ENCODE measurements at regions not wholly inside any gene's neighbourhood (a gene's known extent, or its start where the extent isn't known, plus 50 kb on each side); places are given as distances from the start of the nearest gene placed in this dataset.

DNA sequence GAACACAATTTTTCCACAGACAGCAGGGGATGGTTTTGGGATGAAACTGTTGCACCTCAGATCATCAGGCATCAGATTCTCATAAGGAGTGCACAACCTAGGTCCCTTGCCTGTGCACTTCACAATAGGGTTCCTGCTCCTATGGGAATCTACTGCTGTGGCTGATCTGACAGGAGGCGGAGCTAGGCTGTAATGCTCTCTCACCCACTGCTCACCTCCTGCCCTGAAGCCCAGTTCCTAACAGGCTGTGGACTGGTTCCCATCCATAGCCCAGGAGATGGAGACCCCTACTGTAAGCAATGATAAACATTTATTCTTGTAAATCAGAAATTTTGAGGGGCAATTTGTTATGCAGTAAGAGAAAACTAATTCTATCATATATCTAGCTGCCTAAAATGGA, 1234.7 kb downstream of the SLITRK1 start:
- BruUV-seq (replicated peaks) = no TSS peak
- ATAC-seq (ENCODE audit: low read depth) = no peak
- Histone ChIP-seq H4K8ac (ENCODE audit: low read depth in 2 of 2, low read length in 2 of 2) (no peak overlapping the region), H3K9me1 (ENCODE audit: insufficient read depth, low read length) (no peaks in the 10 kb centered on the region), H3K9me3 (ENCODE audit: control insufficient read depth, insufficient read depth, low read length) (no peaks in the 10 kb centered on the region), H2BK5ac (ENCODE audit: low read depth, low read length, poor library complexity, severe bottlenecking) (no peak overlapping the region), H3K36me3 (ENCODE audit: control insufficient read depth, insufficient read depth, low read length) (no peaks in the 10 kb centered on the region), H2BK20ac (ENCODE audit: low read depth, low read length) (no peak overlapping the region), H2AK5ac (ENCODE audit: low read depth, low read length) (no peak overlapping the region), H2AFZ (replicated peaks; ENCODE audit: low read length, poor library complexity) (no peak overlapping the region), H3K27ac (ENCODE audit: insufficient read depth, low read length) (no peak overlapping the region), H3K4me1 (ENCODE audit: control insufficient read depth, insufficient read depth, low read length) (no peaks in the 10 kb centered on the region), H3K23ac (ENCODE audit: low read depth, low read length) (no peak overlapping the region), H3K4me2 (ENCODE audit: low read depth, low read length) (no peak overlapping the region), H4K20me1 (ENCODE audit: insufficient read depth, low read length) (no peaks in the 10 kb centered on the region), H4K5ac (ENCODE audit: low read depth, low read length) (no peak overlapping the region), H3K27me3 (ENCODE audit: control insufficient read depth, insufficient read depth, low read length) (no peaks in the 10 kb centered on the region), H3K4me3 (ENCODE audit: insufficient read depth, low read depth, low read length) (no peak overlapping the region), H2BK15ac (ENCODE audit: low read depth, low read length) (no peak overlapping the region), H3K79me1 (ENCODE audit: low read depth in 1 of 2, low read length in 2 of 2) (no peaks in the 10 kb centered on the region), H3K18ac (ENCODE audit: low read depth, low read length) (no peak overlapping the region), H2AK9ac (replicated peaks; ENCODE audit: low read depth, low read length, poor library complexity) (no peak overlapping the region), H3K56ac (ENCODE audit: extremely low read depth, insufficient read depth, low read length) (no peak overlapping the region), H3K4ac (ENCODE audit: low read depth, low read length) (no peak overlapping the region), H4K91ac (ENCODE audit: insufficient read depth, low read depth, low read length) (no peak overlapping the region), H2BK120ac (ENCODE audit: low read depth, low read length) (no peak overlapping the region), H3K9ac (ENCODE audit: low read depth, low read length) (no peak overlapping the region), H3K14ac (replicated peaks; ENCODE audit: low read depth, low read length) (no peak overlapping the region)
- ChIA-PET CTCF (interaction anchor here (0.6 kb wide), 1 partner anchor 32 kb away, joined by 3 read pairs; no protein-coding TSS in a partner anchor), POLR2A (ENCODE audit: unreplicated experiment) (no interaction called here)
- TF ChIP-seq POLR2A (IDR thresholded peaks at IDR 0.05; ENCODE audit: low read depth, low read length) = no peak
- no peak for TF ChIP-seq ELK1 (IDR thresholded peaks at IDR 0.05; ENCODE audit: borderline replicate concordance, low read depth, low read length)
- no peak for TF ChIP-seq SMC3 (IDR thresholded peaks at IDR 0.05; ENCODE audit: low read depth, low read length)
- TF ChIP-seq MXI1 (IDR thresholded peaks at IDR 0.05; ENCODE audit: borderline replicate concordance, low read depth, low read length) = no peak
- TF ChIP-seq CTCF (conservative IDR thresholded peaks at IDR 0.05; ENCODE audit: low read depth, low read length) = no peak
- TF ChIP-seq BHLHE40 (IDR thresholded peaks at IDR 0.05; ENCODE audit: low read depth, low read length) = no peak
- no peak for TF ChIP-seq NFE2L2 (IDR thresholded peaks at IDR 0.05; ENCODE audit: low read depth, low read length)
- TF ChIP-seq RFX5 (IDR thresholded peaks at IDR 0.05; ENCODE audit: low read depth, low read length) = no peak
- TF ChIP-seq, protein P1, sequence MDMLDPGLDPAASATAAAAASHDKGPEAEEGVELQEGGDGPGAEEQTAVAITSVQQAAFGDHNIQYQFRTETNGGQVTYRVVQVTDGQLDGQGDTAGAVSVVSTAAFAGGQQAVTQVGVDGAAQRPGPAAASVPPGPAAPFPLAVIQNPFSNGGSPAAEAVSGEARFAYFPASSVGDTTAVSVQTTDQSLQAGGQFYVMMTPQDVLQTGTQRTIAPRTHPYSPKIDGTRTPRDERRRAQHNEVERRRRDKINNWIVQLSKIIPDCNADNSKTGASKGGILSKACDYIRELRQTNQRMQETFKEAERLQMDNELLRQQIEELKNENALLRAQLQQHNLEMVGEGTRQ (IDR thresholded peaks at IDR 0.05; ENCODE audit: low read depth, low read length) = no peak
- no peak for TF ChIP-seq RAD21 (IDR thresholded peaks at IDR 0.05; ENCODE audit: low read length)
- TF ChIP-seq RCOR1 (IDR thresholded peaks at IDR 0.05; ENCODE audit: insufficient replicate concordance, low read length) = no peak
- no peak for TF ChIP-seq CEBPB (IDR thresholded peaks at IDR 0.05; ENCODE audit: low read depth, low read length)
- intact Hi-C loops (cut with micrococcal nuclease) (loop anchor here (5.0 kb wide), 1 partner anchor 570 kb away; no protein-coding TSS in a partner anchor), dilution Hi-C loops (cut with HindIII; ENCODE audit: low sequenced_read_pairs, unreplicated experiment) (no loop called here), in situ Hi-C loops (cut with MboI; ENCODE audit: low sequenced_read_pairs) (no loop called here)
- WGBS, 2 experiments (ENCODE audit: extremely low coverage in 2 of 2, insufficient read length in 1 of 2) = no CpG with 5 or more reads among the region's 1 CpG
- DNase-seq = no peak

All from IMR-90 (cell line).